ENCODE measurements at regions not wholly inside any gene's neighbourhood (a gene's known extent, or its start where the extent isn't known, plus 50 kb on each side); places are given as distances from the start of the nearest gene placed in this dataset.

DNA sequence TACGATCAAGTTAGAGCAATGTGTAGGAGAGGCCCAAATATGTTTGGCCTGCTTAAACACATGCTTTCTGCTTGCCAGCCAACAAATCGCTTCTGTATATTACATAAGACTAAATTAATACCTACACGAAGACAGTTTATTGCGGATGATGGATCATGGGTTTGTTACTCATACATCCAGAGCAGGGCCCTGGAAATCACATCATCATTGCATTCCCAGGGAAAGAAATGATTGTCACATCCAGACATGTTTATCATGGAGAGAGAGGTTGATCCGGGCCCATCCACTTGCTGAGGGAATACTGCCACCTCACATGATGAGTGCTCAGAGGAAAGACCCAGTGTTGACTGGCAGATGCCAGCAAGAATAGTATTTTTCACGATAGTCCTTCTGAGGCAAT, 282.6 kb downstream of the NUF2 start (continued):
- TF ChIP-seq, protein P1, sequence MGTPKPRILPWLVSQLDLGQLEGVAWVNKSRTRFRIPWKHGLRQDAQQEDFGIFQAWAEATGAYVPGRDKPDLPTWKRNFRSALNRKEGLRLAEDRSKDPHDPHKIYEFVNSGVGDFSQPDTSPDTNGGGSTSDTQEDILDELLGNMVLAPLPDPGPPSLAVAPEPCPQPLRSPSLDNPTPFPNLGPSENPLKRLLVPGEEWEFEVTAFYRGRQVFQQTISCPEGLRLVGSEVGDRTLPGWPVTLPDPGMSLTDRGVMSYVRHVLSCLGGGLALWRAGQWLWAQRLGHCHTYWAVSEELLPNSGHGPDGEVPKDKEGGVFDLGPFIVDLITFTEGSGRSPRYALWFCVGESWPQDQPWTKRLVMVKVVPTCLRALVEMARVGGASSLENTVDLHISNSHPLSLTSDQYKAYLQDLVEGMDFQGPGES (IDR thresholded peaks at IDR 0.05; ENCODE audit: low read depth, low read length) = no peak
- TF ChIP-seq EZH2phosphoT487 (IDR thresholded peaks at IDR 0.05; ENCODE audit: borderline replicate concordance, low read depth) (no peak), FOSL2 (IDR thresholded peaks at IDR 0.05; ENCODE audit: borderline replicate concordance, low read depth) (no peak), TEAD4 (IDR thresholded peaks at IDR 0.05; ENCODE audit: borderline replicate concordance, insufficient read depth) (no peak), FOXJ3 (CRISPR knock-in tag; IDR thresholded peaks at IDR 0.05) (no peak), TCF12 (IDR thresholded peaks at IDR 0.05) (no peak)

DNA sequence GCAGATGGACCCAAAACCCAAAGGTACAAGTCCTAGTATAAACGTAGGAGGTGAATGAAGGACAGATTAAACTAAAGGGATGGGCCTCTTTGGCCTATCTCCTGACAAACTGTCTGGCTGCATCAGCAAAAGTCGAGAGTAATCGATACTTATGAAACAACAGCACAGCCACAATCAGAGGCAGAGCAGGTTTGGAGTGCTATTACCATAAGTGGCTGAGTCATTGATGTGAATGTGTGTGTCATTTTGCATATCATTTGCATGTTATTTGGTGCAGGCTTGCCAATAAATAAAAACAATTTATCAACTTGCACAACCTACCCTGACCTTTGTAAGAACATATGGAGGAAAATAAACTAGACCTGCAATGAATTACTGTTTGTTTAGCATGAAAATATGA, 283.1 kb downstream of the NUF2 start:
- Histone ChIP-seq H3K4me1 (ENCODE audit: control insufficient read depth in 1 of 2, insufficient read depth in 2 of 2, low read depth in 1 of 2, low read length in 1 of 2) (no peaks in the 10 kb centered on the region), H3F3A (replicated peaks; ENCODE audit: insufficient read depth) (no peaks in the 10 kb centered on the region), H3K4me3 (ENCODE audit: low read depth in 2 of 2, low read length in 1 of 2) (no peak overlapping the region), H3K4me2 (no peak overlapping the region), H3K79me2 (ENCODE audit: insufficient read depth) (no peaks in the 10 kb centered on the region), H3K9me3 (no peaks in the 10 kb centered on the region), H3K27me3 (ENCODE audit: insufficient read depth) (no peaks in the 10 kb centered on the region), H2AFZ (ENCODE audit: low read depth) (no peak overlapping the region), H3K9me2 (no peaks in the 10 kb centered on the region), H3K9ac (no peak overlapping the region), H3K27ac (ENCODE audit: low read depth in 2 of 2, low read length in 1 of 2) (no peak overlapping the region), H4K20me1 (ENCODE audit: insufficient read depth) (no peaks in the 10 kb centered on the region), H3K36me3 (replicated peaks in 1 of 2; ENCODE audit: control insufficient read depth in 1 of 2, insufficient read depth in 2 of 2, low read length in 1 of 2) (no peaks in the 10 kb centered on the region)
- DNase-seq = no peak
- 23% methylated on average over 3 of the region's 3 CpGs for WGBS (ENCODE audit: low lambda C conversion rate)
- CTCF ChIA-PET = no interaction called here
- POLR2A ChIA-PET = no interaction called here
- TF ChIP-seq ELF1 (IDR thresholded peaks at IDR 0.05) (no peak), NFIC (IDR thresholded peaks at IDR 0.05; ENCODE audit: borderline replicate concordance) (no peak), SMC3 (IDR thresholded peaks at IDR 0.05; ENCODE audit: low read depth, low read length) (no peak), RCOR1 (IDR thresholded peaks at IDR 0.05; ENCODE audit: low read length) (no peak), CHD2 (IDR thresholded peaks at IDR 0.05; ENCODE audit: low read length, partially characterized antibody) (no peak), FOXM1 (IDR thresholded peaks at IDR 0.05; ENCODE audit: low read depth) (no peak), JUND (IDR thresholded peaks at IDR 0.05) (no peak), FOSL2 (IDR thresholded peaks at IDR 0.05; ENCODE audit: borderline replicate concordance, low read depth) (no peak)
- TF ChIP-seq, protein P2, sequence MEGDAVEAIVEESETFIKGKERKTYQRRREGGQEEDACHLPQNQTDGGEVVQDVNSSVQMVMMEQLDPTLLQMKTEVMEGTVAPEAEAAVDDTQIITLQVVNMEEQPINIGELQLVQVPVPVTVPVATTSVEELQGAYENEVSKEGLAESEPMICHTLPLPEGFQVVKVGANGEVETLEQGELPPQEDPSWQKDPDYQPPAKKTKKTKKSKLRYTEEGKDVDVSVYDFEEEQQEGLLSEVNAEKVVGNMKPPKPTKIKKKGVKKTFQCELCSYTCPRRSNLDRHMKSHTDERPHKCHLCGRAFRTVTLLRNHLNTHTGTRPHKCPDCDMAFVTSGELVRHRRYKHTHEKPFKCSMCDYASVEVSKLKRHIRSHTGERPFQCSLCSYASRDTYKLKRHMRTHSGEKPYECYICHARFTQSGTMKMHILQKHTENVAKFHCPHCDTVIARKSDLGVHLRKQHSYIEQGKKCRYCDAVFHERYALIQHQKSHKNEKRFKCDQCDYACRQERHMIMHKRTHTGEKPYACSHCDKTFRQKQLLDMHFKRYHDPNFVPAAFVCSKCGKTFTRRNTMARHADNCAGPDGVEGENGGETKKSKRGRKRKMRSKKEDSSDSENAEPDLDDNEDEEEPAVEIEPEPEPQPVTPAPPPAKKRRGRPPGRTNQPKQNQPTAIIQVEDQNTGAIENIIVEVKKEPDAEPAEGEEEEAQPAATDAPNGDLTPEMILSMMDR (IDR thresholded peaks at IDR 0.05) = no peak

DNA sequence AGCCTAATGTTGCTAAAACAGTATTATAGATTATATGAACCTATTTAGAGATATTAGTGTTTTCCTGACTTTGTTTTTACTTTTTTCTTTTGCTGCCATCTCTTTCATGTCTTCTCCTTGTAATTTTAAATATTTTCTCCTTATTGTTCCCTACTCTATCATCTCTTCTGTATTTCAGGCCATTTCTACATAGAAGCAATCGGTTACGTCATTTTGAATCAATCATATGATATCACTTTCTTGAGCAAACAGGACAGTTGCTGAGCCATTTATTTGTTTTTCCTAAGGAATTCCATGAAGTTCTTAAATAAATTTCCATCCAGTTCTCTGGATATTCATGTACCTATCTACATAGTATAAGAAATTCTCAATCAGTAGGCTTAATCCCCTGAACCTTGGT, 287.2 kb downstream of the NUF2 start:
- Histone ChIP-seq H3K4me2 (no peak overlapping the region), H3K9ac (no peak overlapping the region), H3K27me3 (ENCODE audit: insufficient read depth) (no peaks in the 10 kb centered on the region), H3F3A (replicated peaks; ENCODE audit: insufficient read depth) (no peaks in the 10 kb centered on the region), H3K36me3 (replicated peaks in 1 of 2; ENCODE audit: control insufficient read depth in 1 of 2, insufficient read depth in 2 of 2, low read length in 1 of 2) (no peaks in the 10 kb centered on the region), H3K4me1 (ENCODE audit: control insufficient read depth in 1 of 2, insufficient read depth in 2 of 2, low read depth in 1 of 2, low read length in 1 of 2) (no peaks in the 10 kb centered on the region), H3K27ac (ENCODE audit: low read depth in 2 of 2, low read length in 1 of 2) (no peak overlapping the region), H3K79me2 (ENCODE audit: insufficient read depth) (no peaks in the 10 kb centered on the region), H4K20me1 (ENCODE audit: insufficient read depth) (no peaks in the 10 kb centered on the region), H2AFZ (ENCODE audit: low read depth) (no peak overlapping the region), H3K9me3 (no peaks in the 10 kb centered on the region), H3K4me3 (ENCODE audit: low read depth in 2 of 2, low read length in 1 of 2) (no peak overlapping the region), H3K9me2 (no peaks in the 10 kb centered on the region)
- WGBS (ENCODE audit: low lambda C conversion rate) = 65% methylated on average over 2 of the region's 2 CpGs
- ChIA-PET CTCF (no interaction called here), POLR2A (no interaction called here)
- DNase-seq = no peak
- no peak for TF ChIP-seq TEAD4 (IDR thresholded peaks at IDR 0.05; ENCODE audit: borderline replicate concordance, insufficient read depth)
- TF ChIP-seq, protein P3, sequence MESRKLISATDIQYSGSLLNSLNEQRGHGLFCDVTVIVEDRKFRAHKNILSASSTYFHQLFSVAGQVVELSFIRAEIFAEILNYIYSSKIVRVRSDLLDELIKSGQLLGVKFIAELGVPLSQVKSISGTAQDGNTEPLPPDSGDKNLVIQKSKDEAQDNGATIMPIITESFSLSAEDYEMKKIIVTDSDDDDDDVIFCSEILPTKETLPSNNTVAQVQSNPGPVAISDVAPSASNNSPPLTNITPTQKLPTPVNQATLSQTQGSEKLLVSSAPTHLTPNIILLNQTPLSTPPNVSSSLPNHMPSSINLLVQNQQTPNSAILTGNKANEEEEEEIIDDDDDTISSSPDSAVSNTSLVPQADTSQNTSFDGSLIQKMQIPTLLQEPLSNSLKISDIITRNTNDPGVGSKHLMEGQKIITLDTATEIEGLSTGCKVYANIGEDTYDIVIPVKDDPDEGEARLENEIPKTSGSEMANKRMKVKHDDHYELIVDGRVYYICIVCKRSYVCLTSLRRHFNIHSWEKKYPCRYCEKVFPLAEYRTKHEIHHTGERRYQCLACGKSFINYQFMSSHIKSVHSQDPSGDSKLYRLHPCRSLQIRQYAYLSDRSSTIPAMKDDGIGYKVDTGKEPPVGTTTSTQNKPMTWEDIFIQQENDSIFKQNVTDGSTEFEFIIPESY (IDR thresholded peaks at IDR 0.05; ENCODE audit: borderline replicate concordance, low read depth) = no peak
- TF ChIP-seq, protein P4, sequence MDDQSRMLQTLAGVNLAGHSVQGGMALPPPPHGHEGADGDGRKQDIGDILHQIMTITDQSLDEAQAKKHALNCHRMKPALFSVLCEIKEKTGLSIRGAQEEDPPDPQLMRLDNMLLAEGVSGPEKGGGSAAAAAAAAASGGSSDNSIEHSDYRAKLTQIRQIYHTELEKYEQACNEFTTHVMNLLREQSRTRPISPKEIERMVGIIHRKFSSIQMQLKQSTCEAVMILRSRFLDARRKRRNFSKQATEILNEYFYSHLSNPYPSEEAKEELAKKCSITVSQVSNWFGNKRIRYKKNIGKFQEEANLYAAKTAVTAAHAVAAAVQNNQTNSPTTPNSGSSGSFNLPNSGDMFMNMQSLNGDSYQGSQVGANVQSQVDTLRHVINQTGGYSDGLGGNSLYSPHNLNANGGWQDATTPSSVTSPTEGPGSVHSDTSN (IDR thresholded peaks at IDR 0.05) = no peak

All from SK-N-SH (cell line).